GM12878 (cell line): ENCODE measurements at regions not wholly inside any gene's neighbourhood (a gene's known extent, or its start where the extent isn't known, plus 50 kb on each side); places are given as distances from the start of the nearest gene placed in this dataset.

Experiments
- ATAC-seq: fragments of 200-7000 bp; cut with Tn5 transposase; 3 replicates; pipeline ENCODE4 v1.9.1; 2020; ENCODE audit warnings: mild to moderate bottlenecking, moderate library complexity
- BruUV-seq: library from RNA; stranded (reverse); fragments of 400-500 nt; replicated peaks from 2 replicates; lab custom pipeline; 2021; lab: Mats Ljungman, UMichigan
- CTCF ChIA-PET: fragments of 300-600 bp; sonication (Branson Sonifier 250); formaldehyde crosslinking; extraction: SDS; loops from one replicate; lab custom pipeline; 2021; ENCODE audit warnings: inconsistent platforms; lab: Yijun Ruan, JAX
- POLR2A ChIA-PET: fragments of 350-600 bp; formaldehyde crosslinking; extraction: SDS; loops from one replicate; lab custom pipeline; 2021; ENCODE audit warnings: inconsistent platforms; lab: Charles Lee
- RAD21 ChIA-PET: fragments of 300-600 bp; sonication (Branson Sonifier 250); formaldehyde crosslinking; loops from one replicate; lab custom pipeline; 2023; ENCODE audit warnings: antibody characterized with exemption; ENCODE audit not compliant: unreplicated experiment; lab: Charles Lee
- SMC1A ChIA-PET: fragments of 300-600 bp; sonication (Branson Sonifier 250); formaldehyde crosslinking; loops from one replicate; lab custom pipeline; 2023; ENCODE audit not compliant: unreplicated experiment, uncharacterized antibody; lab: Charles Lee
- DNase-seq: peaks from one replicate; pipeline ENCODE4 v3.0.0-alpha.2; 2011; ENCODE audit warnings: low read depth, low spot score
- FAIRE-seq: peaks from 3 replicates; lab custom pipeline; 2011; peaks lifted over from hg19 to GRCh38; lab: Jason Lieb, UNC
- H2AFZ ChIP-seq: 2 replicates; pipeline ENCODE4 v1.6.0; 2011; ENCODE audit warnings: low read depth, low read length, control low read depth; ENCODE audit not compliant: control insufficient read depth
- H3K27ac ChIP-seq: 2 replicates; pipeline ENCODE4 v1.5.1; 2011; ENCODE audit warnings: control low read depth; ENCODE audit not compliant: control insufficient read depth, insufficient read depth
- H3K27me3 ChIP-seq, 2 experiments: replicated peaks in 1 of 2; 2 replicates each; pipeline versions ENCODE4 v1.6.0 to v1.6.1; 2011; ENCODE audit warnings: low read length in 1 of 2; ENCODE audit not compliant: control insufficient read depth in 2 of 2, insufficient read depth in 2 of 2
- H3K36me3 ChIP-seq, 2 experiments: 2 replicates each; pipeline ENCODE4 v1.5.1; 2011; ENCODE audit warnings: low read length in 1 of 2; ENCODE audit not compliant: control insufficient read depth in 2 of 2, insufficient read depth in 2 of 2
- H3K4me1 ChIP-seq: 2 replicates; pipeline ENCODE4 v1.6.1; 2011; ENCODE audit warnings: mild to moderate bottlenecking, low read length, moderate library complexity, mixed read lengths; ENCODE audit not compliant: control insufficient read depth, insufficient read depth
- H3K4me2 ChIP-seq: 2 replicates; pipeline ENCODE4 v1.6.0; 2011; ENCODE audit warnings: control low read depth; ENCODE audit not compliant: control insufficient read depth, insufficient read depth
- H3K4me3 ChIP-seq: fragments of 200-600 bp; sonication (generic); 2 replicates; pipeline ENCODE4 v1.5.1; 2016
- H3K79me2 ChIP-seq: 2 replicates; pipeline ENCODE4 v1.6.0; 2011; ENCODE audit warnings: low read length; ENCODE audit not compliant: control insufficient read depth, insufficient read depth
- H3K9ac ChIP-seq: 2 replicates; pipeline ENCODE4 v1.8.0; 2011; ENCODE audit warnings: low read length, control low read depth, mixed read lengths; ENCODE audit not compliant: control insufficient read depth, insufficient read depth
- H3K9me3 ChIP-seq: replicated peaks from 3 replicates; pipeline ENCODE4 v1.5.1; 2011; ENCODE audit warnings: mild to moderate bottlenecking, low read length; ENCODE audit not compliant: control insufficient read depth, insufficient read depth
- H4K20me1 ChIP-seq: 2 replicates; pipeline ENCODE4 v1.6.0; 2011; ENCODE audit not compliant: control insufficient read depth, insufficient read depth
- CBFB ChIP-seq: IDR thresholded peaks from 2 replicates; pipeline ENCODE4 v1.6.1; 2016; ENCODE audit warnings: antibody characterized with exemption, low read depth
- E2F8 ChIP-seq: fragments of 450-650 bp; IDR thresholded peaks from 2 replicates; pipeline ENCODE4 v1.6.1; 2018; ENCODE audit warnings: mild to moderate bottlenecking, low read depth, moderate library complexity; ENCODE audit not compliant: partially characterized antibody
- ETV6 ChIP-seq, 2 experiments: fragments of 450-650 bp in 1 of 2; IDR thresholded peaks in 1 of 2; conservative IDR thresholded peaks in 1 of 2; 2 replicates each; pipeline ENCODE4 v1.6.1; 2014; ENCODE audit warnings: antibody characterized with exemption in 1 of 2, borderline replicate concordance in 1 of 2, low read depth in 1 of 2, mild to moderate bottlenecking in 1 of 2, moderate library complexity in 1 of 2
- EZH2 ChIP-seq: IDR thresholded peaks from 2 replicates; pipeline ENCODE4 v1.6.1; 2012; ENCODE audit warnings: low read depth, mild to moderate bottlenecking, control low read depth, inconsistent platforms, low read length, borderline replicate concordance; ENCODE audit not compliant: control insufficient read depth
- HDAC2 ChIP-seq: fragments of 200-600 bp; sonication (generic); IDR thresholded peaks from 2 replicates; pipeline ENCODE4 v1.6.1; 2017
- IKZF2 ChIP-seq, 2 experiments: fragments of 450-650 bp; IDR thresholded peaks; 2 replicates each; pipeline ENCODE4 v1.6.1; 2017; ENCODE audit warnings: mild to moderate bottlenecking in 2 of 2, moderate library complexity in 2 of 2
- NFYB ChIP-seq: IDR thresholded peaks from 2 replicates; pipeline ENCODE4 v1.6.1; 2011; ENCODE audit warnings: low read depth, mild to moderate bottlenecking, low read length, improper control_type of control experiment, moderate library complexity; ENCODE audit not compliant: insufficient read depth
- NRF1 ChIP-seq: conservative IDR thresholded peaks from 2 replicates; pipeline ENCODE4 v1.6.1; 2011; ENCODE audit warnings: mild to moderate bottlenecking, low read depth, low read length, improper control_type of control experiment
- RELA ChIP-seq: fragments of 450-650 bp; IDR thresholded peaks from 2 replicates; pipeline ENCODE4 v1.8.0; 2014; ENCODE audit warnings: borderline replicate concordance; ENCODE audit not compliant: partially characterized antibody
- RFX5 ChIP-seq: IDR thresholded peaks from 2 replicates; pipeline ENCODE4 v1.6.1; 2011; ENCODE audit warnings: low read depth, low read length, improper control_type of control experiment
- RUNX3 ChIP-seq: IDR thresholded peaks from 2 replicates; pipeline ENCODE4 v1.6.1; 2012; ENCODE audit warnings: low read length, inconsistent platforms
- SREBF2 ChIP-seq: IDR thresholded peaks from 2 replicates; pipeline ENCODE4 v1.6.1; 2012; ENCODE audit warnings: mild to moderate bottlenecking, low read length
- TBL1XR1 ChIP-seq: IDR thresholded peaks from 2 replicates; pipeline ENCODE4 v1.6.1; 2012; ENCODE audit warnings: low read depth, low read length, improper control_type of control experiment
- TCF3 ChIP-seq: IDR thresholded peaks from 2 replicates; pipeline ENCODE4 v1.6.1; 2012; ENCODE audit warnings: low read depth, mild to moderate bottlenecking, low read length, borderline replicate concordance; ENCODE audit not compliant: insufficient read depth
- TCF7 ChIP-seq: IDR thresholded peaks from 2 replicates; pipeline ENCODE4 v1.6.1; 2014; ENCODE audit warnings: antibody characterized with exemption, borderline replicate concordance
- USF2 ChIP-seq: IDR thresholded peaks from 2 replicates; pipeline ENCODE4 v1.6.1; 2011; ENCODE audit warnings: low read depth, low read length, improper control_type of control experiment, borderline replicate concordance
- WGBS: methylation state at CpG from one replicate; pipeline ENCODE4 v1.1.6; 2016; ENCODE audit warnings: low lambda C conversion rate; ENCODE audit not compliant: insufficient replicate concordance, insufficient coverage; ENCODE audit errors: missing lambda C conversion rate; 5-methylcytosine and 5-hydroxymethylcytosine counted together
- in situ Hi-C: fragments of 300-500 bp; cut with MboI; formaldehyde crosslinking; loops from 9 replicates; pipeline ENCODE4 v1.14.3; 2018; ENCODE audit warnings: mixed read lengths
- intact Hi-C: fragments of 100-400 bp; cut with micrococcal nuclease; formaldehyde crosslinking; loops from one replicate; pipeline ENCODE4 v1.14.2; 2022; ENCODE audit not compliant: unreplicated experiment

GRCh38 chr11:112318661-112319060, 58.0 kb upstream of the PLET1 start:
- in situ Hi-C loops = no loop called here
- ATAC-seq (no peak), DNase-seq (no peak)
- RAD21 ChIA-PET = no interaction called here
- CTCF ChIA-PET = no interaction called here
- Histone ChIP-seq H3K4me3 (no peak overlapping the region), H3K9ac (no peak overlapping the region)
- TF ChIP-seq E2F8 = no peak
- no peak for TF ChIP-seq ETV6 (conservative IDR thresholded peaks at IDR 0.05 in 1 of 2, IDR thresholded peaks at IDR 0.05 in 1 of 2; ENCODE audit: borderline replicate concordance in 1 of 2, low read depth in 1 of 2)
- TF ChIP-seq SREBF2 = no peak
- TF ChIP-seq TBL1XR1 = no peak
- TF ChIP-seq USF2 = no peak
- TF ChIP-seq RELA = no peak
- TF ChIP-seq IKZF2 (IDR thresholded peaks at IDR 0.05) = no peak
- no peak for TF ChIP-seq NFYB
- no peak for TF ChIP-seq HDAC2
- TF ChIP-seq EZH2 = no peak
- no peak for TF ChIP-seq RFX5
- no peak for TF ChIP-seq NRF1
- no peak for TF ChIP-seq TCF3
- TF ChIP-seq CBFB = no peak
- TF ChIP-seq TCF7 = no peak
- no peak for TF ChIP-seq RUNX3
- TF ChIP-seq, all 136 proteins: peak for 0
- intact Hi-C loops = no loop called here
- WGBS = 100% methylated on average over 1 of the region's 1 CpG
- Histone ChIP-seq H3K27me3 (no peaks in the 10 kb centered on the region), H3K4me2 (no peak overlapping the region), H2AFZ (no peak overlapping the region), H4K20me1 (no peaks in the 10 kb centered on the region), H3K27ac (no peak overlapping the region), H3K4me1 (no peaks in the 10 kb centered on the region), H3K36me3 (no peaks in the 10 kb centered on the region), H3K79me2 (no peaks in the 10 kb centered on the region), H3K9me3 (no peaks in the 10 kb centered on the region)
- ChIA-PET POLR2A (no interaction called here), SMC1A (no interaction called here)
- FAIRE-seq = no peak
- no TSS peak for BruUV-seq
